ENCODE measurements at regions not wholly inside any gene's neighbourhood (a gene's known extent, or its start where the extent isn't known, plus 50 kb on each side); places are given as distances from the start of the nearest gene placed in this dataset.
A peak's percentile ranks its signal among the peaks of the same experiment; 100 is the strongest.

- TF ChIP-seq POLR2AphosphoS5 (IDR thresholded peaks at IDR 0.05) (no peak), EP300 (IDR thresholded peaks at IDR 0.05) (no peak), CTCF (IDR thresholded peaks at IDR 0.05) (no peak), POLR2A (IDR thresholded peaks at IDR 0.05) (no peak)
- Histone ChIP-seq H3K4me1 (peaks cover 17 to 25% (median 19%) of the 10 kb centered on the region in 4 donors), H3K36me3 (peaks cover 0 to 4% (median 0%) of the 10 kb centered on the region in 4 donors), H3K27me3 (no peaks in the 10 kb centered on the region), H3K27ac (peak overlapping the region in 2 of 4 donors; percentile 28 to 31), H3K4me3 (peak overlapping the region in 3 of 4 donors; percentile 39 to 58 (median 52)), H3K9me3 (no peaks in the 10 kb centered on the region)
- WGBS, 2 donors, result 92 to 95% methylated on average over 18 to 28 of the region's 28 CpGs
- ATAC-seq (ENCODE audit: low FRiP score in 2 of 2), result no peak
- peak in 1 of 2 donors; percentile 63 for DNase-seq
Observed at GRCh38 chr9:129283705-129284606, 105.9 kb upstream of the IER5L start.

DNA sequence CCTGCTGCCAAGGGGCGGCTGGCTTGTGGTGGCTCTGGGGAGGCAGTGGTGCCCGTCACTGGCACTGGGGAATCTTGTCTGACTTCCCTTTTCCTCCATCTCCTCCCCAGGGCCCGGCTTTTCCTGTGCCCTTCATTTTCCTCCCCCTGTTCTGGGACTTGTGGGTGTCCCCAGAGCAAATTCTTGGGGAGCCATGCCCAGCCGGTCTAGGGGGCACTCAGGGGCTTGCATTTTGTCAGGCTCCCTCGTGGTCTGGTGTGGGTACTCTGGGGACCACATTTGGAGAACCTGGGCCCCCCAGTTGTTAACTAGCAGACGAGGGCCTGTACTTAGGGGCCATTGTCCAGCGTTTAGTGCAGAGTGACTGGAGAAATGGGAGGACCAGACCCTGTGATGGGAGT, 105.2 kb upstream of the IER5L start:
- Histone ChIP-seq H3K27ac (peak overlapping the region; percentile 31 to 77 (median 64)), H3K4me3 (peak overlapping the region in 3 of 4 donors; percentile 39 to 58 (median 52)), H3K27me3 (no peaks in the 10 kb centered on the region), H3K9me3 (no peaks in the 10 kb centered on the region), H3K4me1 (peaks cover 17 to 25% (median 19%) of the 10 kb centered on the region in 4 donors), H3K36me3 (peaks cover 0 to 4% (median 0%) of the 10 kb centered on the region in 4 donors)
- ATAC-seq (ENCODE audit: low FRiP score in 2 of 2) (no peak), DNase-seq (peak in 1 of 2 donors; percentile 39)
- 52 to 89% methylated on average over 3 to 7 of the region's 7 CpGs for WGBS, 2 donors
- TF ChIP-seq CTCF (IDR thresholded peaks at IDR 0.05) (no peak), POLR2A (IDR thresholded peaks at IDR 0.05) (no peak), POLR2AphosphoS5 (IDR thresholded peaks at IDR 0.05) (no peak), EP300 (IDR thresholded peaks at IDR 0.05) (no peak)

- no peak for ATAC-seq (ENCODE audit: low FRiP score in 2 of 2)
- Histone ChIP-seq H3K36me3 (peaks cover 0 to 4% (median 0%) of the 10 kb centered on the region in 4 donors), H3K4me1 (peaks cover 17 to 25% (median 19%) of the 10 kb centered on the region in 4 donors), H3K27me3 (no peaks in the 10 kb centered on the region), H3K4me3 (peak overlapping the region in 3 of 4 donors; percentile 39 to 58 (median 52)), H3K9me3 (no peaks in the 10 kb centered on the region), H3K27ac (peak overlapping the region; percentile 31 to 77 (median 64))
- TF ChIP-seq POLR2AphosphoS5 (IDR thresholded peaks at IDR 0.05) (no peak), CTCF (IDR thresholded peaks at IDR 0.05) (no peak), EP300 (IDR thresholded peaks at IDR 0.05) (no peak), POLR2A (IDR thresholded peaks at IDR 0.05) (no peak)
- DNase-seq, result peak in 1 of 2 donors; percentile 62
- WGBS, 2 donors, result 34 to 73% methylated on average over 6 to 15 of the region's 15 CpGs
Observed at GRCh38 chr9:129282731-129283211, 104.7 kb upstream of the IER5L start.

GRCh38 chr9:129282272-129282671, 104.2 kb upstream of the IER5L start:
- ATAC-seq (ENCODE audit: low FRiP score in 2 of 2), result peak; percentile 64 to 66
- Histone ChIP-seq H3K4me1 (peaks cover 17 to 25% (median 19%) of the 10 kb centered on the region in 4 donors), H3K4me3 (peak overlapping the region in 3 of 4 donors; percentile 39 to 58 (median 52)), H3K36me3 (peaks cover 0 to 4% (median 0%) of the 10 kb centered on the region in 4 donors), H3K27me3 (no peaks in the 10 kb centered on the region), H3K9me3 (no peaks in the 10 kb centered on the region), H3K27ac (peak overlapping the region; percentile 31 to 77 (median 64))
- 6 to 18% methylated on average over 7 to 12 of the region's 12 CpGs for WGBS, 2 donors
- DNase-seq, result peak in 1 of 2 donors; percentile 65
- TF ChIP-seq POLR2A (IDR thresholded peaks at IDR 0.05), result peak in 1 of 4 donors; percentile 58
- TF ChIP-seq POLR2AphosphoS5 (IDR thresholded peaks at IDR 0.05), result no peak

GRCh38 chr9:129281506-129282145, 103.6 kb upstream of the IER5L start:
- DNase-seq (peak in 1 of 2 donors; percentile 64), ATAC-seq (ENCODE audit: low FRiP score in 2 of 2) (no peak)
- H3K27me3 ChIP-seq, result no peaks in the 10 kb centered on the region
- peaks cover 0 to 4% (median 0%) of the 10 kb centered on the region in 4 donors for H3K36me3 ChIP-seq
- TF ChIP-seq CTCF (IDR thresholded peaks at IDR 0.05) (no peak), EP300 (IDR thresholded peaks at IDR 0.05) (no peak), POLR2A (IDR thresholded peaks at IDR 0.05) (no peak), POLR2AphosphoS5 (IDR thresholded peaks at IDR 0.05) (no peak)
- H3K4me1 ChIP-seq, result peaks cover 17 to 25% (median 21%) of the 10 kb centered on the region in 4 donors
- peak overlapping the region; percentile 31 to 77 (median 64) for H3K27ac ChIP-seq
- no peaks in the 10 kb centered on the region for H3K9me3 ChIP-seq
- 88 to 89% methylated on average over 16 of the region's 16 CpGs for WGBS, 2 donors
- peak overlapping the region in 1 of 4 donors; percentile 52 for H3K4me3 ChIP-seq
